HEK293 (cell line): ENCODE measurements at regions not wholly inside any gene's neighbourhood (a gene's known extent, or its start where the extent isn't known, plus 50 kb on each side); places are given as distances from the start of the nearest gene placed in this dataset.

Experiments used
- CTCF ChIA-PET: fragments of 350-600 bp; formaldehyde crosslinking; extraction: SDS; loops from one replicate; lab custom pipeline; 2021; ENCODE audit warnings: antibody characterized with exemption; lab: Yijun Ruan, JAX
- POLR2A ChIA-PET: fragments of 300-600 bp; formaldehyde crosslinking; extraction: SDS; loops from one replicate; lab custom pipeline; 2020; ENCODE audit warnings: antibody characterized with exemption, inconsistent platforms; lab: Yijun Ruan, JAX
- H3K27ac ChIP-seq: fragments of 200-500 bp; sonication (Bioruptor generic); 2 replicates; pipeline ENCODE4 v1.5.1; 2014; ENCODE audit warnings: low read depth, low read length, control low read depth, inconsistent platforms; ENCODE audit errors: extremely low read depth
- H3K36me3 ChIP-seq, 2 experiments: fragments of 200-500 bp in 1 of 2; sonication (Bioruptor generic) in 1 of 2; 1 replicate in 1 of 2; 2 replicates in 1 of 2; pipeline ENCODE4 v1.5.1; 2014 to 2017; ENCODE audit warnings: inconsistent platforms in 2 of 2, low read length in 2 of 2; ENCODE audit not compliant: control insufficient read depth in 2 of 2, insufficient read depth in 1 of 2
- H3K4me1 ChIP-seq: fragments of 200-500 bp; sonication (Bioruptor generic); 2 replicates; pipeline ENCODE4 v1.5.1; 2014; ENCODE audit warnings: mild to moderate bottlenecking, low read length, inconsistent platforms; ENCODE audit not compliant: control insufficient read depth, insufficient read depth
- H3K4me3 ChIP-seq: 2 replicates; pipeline ENCODE4 v1.5.1; 2011; ENCODE audit warnings: low read depth, mild to moderate bottlenecking, control low read depth, low read length, moderate library complexity
- H3K9me3 ChIP-seq: fragments of 200-500 bp; sonication (Bioruptor generic); 2 replicates; pipeline ENCODE4 v1.5.1; 2014; ENCODE audit warnings: low read depth, low read length, inconsistent platforms; ENCODE audit not compliant: control insufficient read depth, insufficient read depth
- GLI2 ChIP-seq: fragments of 450-650 bp; formaldehyde crosslinking; IDR thresholded peaks from 2 replicates; pipeline ENCODE4; 2017; ENCODE audit warnings: missing biosample characterization, missing genetic modification characterization, low read depth, borderline replicate concordance
- KLF16 ChIP-seq: fragments of 450-650 bp; formaldehyde crosslinking; IDR thresholded peaks from 2 replicates; pipeline ENCODE4 v1.5.1; 2017; ENCODE audit warnings: missing biosample characterization, missing genetic modification characterization
- OVOL3 ChIP-seq: fragments of 450-650 bp; formaldehyde crosslinking; IDR thresholded peaks from 2 replicates; pipeline ENCODE4 v1.5.1; 2016; ENCODE audit warnings: missing biosample characterization, missing genetic modification characterization
- ZFHX2 ChIP-seq: fragments of 450-650 bp; formaldehyde crosslinking; conservative IDR thresholded peaks from 2 replicates; pipeline ENCODE4 v1.5.1; 2016; ENCODE audit warnings: missing biosample characterization, missing genetic modification characterization
- ZNF175 ChIP-seq: fragments of 450-650 bp; formaldehyde crosslinking; IDR thresholded peaks from 2 replicates; pipeline ENCODE4 v1.5.1; 2016; ENCODE audit warnings: missing biosample characterization, missing genetic modification characterization
- ZNF2 ChIP-seq: fragments of 450-650 bp; formaldehyde crosslinking; IDR thresholded peaks from 2 replicates; pipeline ENCODE4 v1.5.1; 2016; ENCODE audit warnings: missing biosample characterization, missing genetic modification characterization
- ZNF214 ChIP-seq: fragments of 450-650 bp; formaldehyde crosslinking; IDR thresholded peaks from 2 replicates; pipeline ENCODE4 v1.5.1; 2017; ENCODE audit warnings: missing biosample characterization, mild to moderate bottlenecking, missing genetic modification characterization, borderline replicate concordance
- ZNF292 ChIP-seq: fragments of 450-650 bp; formaldehyde crosslinking; IDR thresholded peaks from 2 replicates; pipeline ENCODE4 v1.5.1; 2016; ENCODE audit warnings: low read depth, missing biosample characterization, missing genetic modification characterization, borderline replicate concordance
- ZNF350 ChIP-seq: fragments of 450-650 bp; formaldehyde crosslinking; IDR thresholded peaks from 2 replicates; pipeline ENCODE4 v1.5.0; 2017; ENCODE audit warnings: missing biosample characterization, mild to moderate bottlenecking, missing genetic modification characterization
- ZNF560 ChIP-seq: fragments of 450-650 bp; formaldehyde crosslinking; IDR thresholded peaks from 2 replicates; pipeline ENCODE4 v1.5.1; 2017; ENCODE audit warnings: missing biosample characterization, missing genetic modification characterization, borderline replicate concordance
- ZNF677 ChIP-seq: fragments of 450-650 bp; IDR thresholded peaks from 2 replicates; pipeline ENCODE4 v1.5.0; 2018; ENCODE audit warnings: missing biosample characterization, mild to moderate bottlenecking, missing genetic modification characterization, moderate library complexity
- ZSCAN30 ChIP-seq: fragments of 450-650 bp; IDR thresholded peaks from 2 replicates; pipeline ENCODE4 v1.5.1; 2018; ENCODE audit warnings: missing biosample characterization, mild to moderate bottlenecking, missing genetic modification characterization, moderate library complexity
- TF ChIP-seq, protein P1 (sequence below): fragments of 450-650 bp; IDR thresholded peaks from 2 replicates; pipeline ENCODE4 v1.5.1; 2018; ENCODE audit warnings: missing biosample characterization, mild to moderate bottlenecking, missing genetic modification characterization
- TF ChIP-seq, protein P2 (sequence below): fragments of 450-650 bp; formaldehyde crosslinking; IDR thresholded peaks from 2 replicates; pipeline ENCODE4 v1.5.1; 2016; ENCODE audit warnings: missing biosample characterization, missing genetic modification characterization
- TF ChIP-seq, protein P3 (sequence below): fragments of 450-650 bp; formaldehyde crosslinking; IDR thresholded peaks from 2 replicates; pipeline ENCODE4 v1.5.1; 2016; ENCODE audit warnings: missing biosample characterization, missing genetic modification characterization, borderline replicate concordance
- TF ChIP-seq, protein P4 (sequence below): fragments of 450-650 bp; formaldehyde crosslinking; IDR thresholded peaks from 2 replicates; pipeline ENCODE4 v1.5.1; 2016; ENCODE audit warnings: missing biosample characterization, missing genetic modification characterization

DNA sequence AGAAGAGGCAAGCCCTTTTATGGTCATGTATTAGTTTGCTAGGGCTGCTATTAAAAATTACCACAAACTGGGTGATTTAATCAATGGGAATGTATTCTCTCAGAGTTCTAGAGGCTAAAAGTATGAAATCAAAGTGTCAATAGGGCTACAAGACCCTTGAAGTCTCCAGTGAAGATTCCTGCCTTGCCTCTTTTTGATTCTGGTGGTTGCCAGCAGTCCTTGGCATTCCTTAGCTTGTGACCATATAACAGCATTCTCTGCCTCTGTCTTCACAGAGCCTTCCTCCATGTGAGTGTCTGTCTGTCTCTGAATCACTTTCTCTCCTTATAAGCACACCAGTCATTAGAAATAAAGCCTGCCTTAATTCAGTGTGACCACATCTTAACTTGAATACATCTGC lies 282.7 kb downstream of the KCNN2 start:
- Histone ChIP-seq H3K9me3 (no peaks in the 10 kb centered on the region), H3K4me3 (no peak overlapping the region), H3K36me3 (no peaks in the 10 kb centered on the region), H3K27ac (no peak overlapping the region), H3K4me1 (no peaks in the 10 kb centered on the region)
- CTCF ChIA-PET: no interaction called here
- POLR2A ChIA-PET: no interaction called here
- TF ChIP-seq, protein P1, sequence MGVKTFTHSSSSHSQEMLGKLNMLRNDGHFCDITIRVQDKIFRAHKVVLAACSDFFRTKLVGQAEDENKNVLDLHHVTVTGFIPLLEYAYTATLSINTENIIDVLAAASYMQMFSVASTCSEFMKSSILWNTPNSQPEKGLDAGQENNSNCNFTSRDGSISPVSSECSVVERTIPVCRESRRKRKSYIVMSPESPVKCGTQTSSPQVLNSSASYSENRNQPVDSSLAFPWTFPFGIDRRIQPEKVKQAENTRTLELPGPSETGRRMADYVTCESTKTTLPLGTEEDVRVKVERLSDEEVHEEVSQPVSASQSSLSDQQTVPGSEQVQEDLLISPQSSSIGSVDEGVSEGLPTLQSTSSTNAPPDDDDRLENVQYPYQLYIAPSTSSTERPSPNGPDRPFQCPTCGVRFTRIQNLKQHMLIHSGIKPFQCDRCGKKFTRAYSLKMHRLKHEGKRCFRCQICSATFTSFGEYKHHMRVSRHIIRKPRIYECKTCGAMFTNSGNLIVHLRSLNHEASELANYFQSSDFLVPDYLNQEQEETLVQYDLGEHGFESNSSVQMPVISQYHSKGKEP: no peak
- TF ChIP-seq ZNF350 (tag by site-specific recombination): no peak
- TF ChIP-seq KLF16 (tag by site-specific recombination): no peak
- TF ChIP-seq ZNF292 (tag by site-specific recombination): no peak
- TF ChIP-seq ZNF2 (tag by site-specific recombination): no peak
- TF ChIP-seq, protein P2, sequence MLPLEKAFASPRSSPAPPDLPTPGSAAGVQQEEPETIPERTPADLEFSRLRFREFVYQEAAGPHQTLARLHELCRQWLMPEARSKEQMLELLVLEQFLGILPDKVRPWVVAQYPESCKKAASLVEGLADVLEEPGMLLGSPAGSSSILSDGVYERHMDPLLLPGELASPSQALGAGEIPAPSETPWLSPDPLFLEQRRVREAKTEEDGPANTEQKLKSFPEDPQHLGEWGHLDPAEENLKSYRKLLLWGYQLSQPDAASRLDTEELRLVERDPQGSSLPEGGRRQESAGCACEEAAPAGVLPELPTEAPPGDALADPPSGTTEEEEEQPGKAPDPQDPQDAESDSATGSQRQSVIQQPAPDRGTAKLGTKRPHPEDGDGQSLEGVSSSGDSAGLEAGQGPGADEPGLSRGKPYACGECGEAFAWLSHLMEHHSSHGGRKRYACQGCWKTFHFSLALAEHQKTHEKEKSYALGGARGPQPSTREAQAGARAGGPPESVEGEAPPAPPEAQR (tag by site-specific recombination): no peak
- no peak for TF ChIP-seq ZNF214
- TF ChIP-seq ZSCAN30: no peak

DNA sequence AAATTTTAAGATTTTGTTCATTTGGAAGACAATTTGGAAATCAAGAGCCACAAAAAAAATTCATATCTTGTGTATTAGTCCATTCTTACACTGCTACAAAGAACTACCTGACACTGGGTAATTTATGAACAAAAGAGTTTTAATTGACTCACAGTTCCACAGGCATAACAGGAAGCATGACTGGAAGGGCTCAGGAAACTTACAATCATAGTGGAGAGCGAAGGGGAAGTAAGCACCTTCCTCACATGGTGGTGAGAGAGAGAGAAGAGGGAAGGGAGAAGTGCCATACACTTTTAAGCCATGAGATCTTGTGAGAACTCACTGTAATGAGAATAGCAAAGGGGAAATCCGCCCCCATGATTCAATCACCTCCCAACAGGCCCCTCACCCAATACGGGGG lies 274.4 kb downstream of the KCNN2 start:
- ChIA-PET CTCF (no interaction called here), POLR2A (no interaction called here)
- no peaks in the 10 kb centered on the region for H3K36me3 ChIP-seq
- TF ChIP-seq ZNF560 (tag by site-specific recombination) (no peak), ZNF677 (tag by site-specific recombination) (no peak), ZNF175 (tag by site-specific recombination) (no peak)
- no peak overlapping the region for H3K4me3 ChIP-seq
- H3K9me3 ChIP-seq: no peaks in the 10 kb centered on the region
- H3K27ac ChIP-seq: no peak overlapping the region
- no peaks in the 10 kb centered on the region for H3K4me1 ChIP-seq

DNA sequence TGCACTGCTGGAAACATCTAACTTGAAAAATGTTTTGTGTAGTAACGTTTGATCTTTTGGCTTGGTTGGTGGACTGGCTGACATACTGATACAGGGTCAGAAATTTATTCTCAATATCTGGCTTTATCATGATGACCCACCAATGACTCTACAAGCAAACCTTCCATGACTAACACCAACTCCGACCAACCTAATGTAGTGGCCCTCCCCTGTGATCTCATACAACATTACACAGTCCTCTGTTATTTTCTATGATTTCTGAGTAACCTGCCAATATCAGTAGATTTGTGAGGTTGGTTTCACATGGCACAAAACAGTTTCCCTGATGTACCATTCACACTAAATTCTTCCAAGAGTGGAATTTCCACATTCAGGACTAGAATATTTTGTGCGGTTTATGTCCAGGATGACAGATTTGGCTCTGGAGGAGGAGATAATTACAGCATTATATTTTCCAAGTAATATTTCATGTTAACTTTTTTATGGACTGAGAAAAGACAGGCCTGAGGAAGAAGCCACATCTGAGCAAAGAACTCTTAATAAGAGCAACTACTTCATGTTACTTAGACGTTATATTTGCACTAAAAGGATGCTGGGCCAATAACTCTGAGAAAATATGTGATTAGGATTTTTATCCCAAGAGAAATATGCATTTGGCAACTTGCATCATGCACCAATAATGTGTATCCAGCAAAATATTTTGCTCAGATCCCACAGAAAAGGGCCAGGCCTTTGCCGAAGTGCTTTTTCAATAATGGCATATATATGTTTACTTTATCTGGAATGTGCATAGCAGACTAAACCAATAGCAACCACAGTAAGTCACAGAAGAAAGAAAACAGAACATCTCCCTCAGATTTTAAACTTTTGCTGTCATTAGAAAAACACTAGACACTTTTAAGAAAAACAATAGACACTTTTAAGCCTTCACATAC lies 273.4 kb downstream of the KCNN2 start:
- Histone ChIP-seq H3K27ac (no peak overlapping the region), H3K36me3 (no peaks in the 10 kb centered on the region), H3K4me1 (no peaks in the 10 kb centered on the region), H3K9me3 (no peaks in the 10 kb centered on the region), H3K4me3 (no peak overlapping the region)
- POLR2A ChIA-PET: no interaction called here
- CTCF ChIA-PET: no interaction called here
- TF ChIP-seq GLI2: no peak

DNA sequence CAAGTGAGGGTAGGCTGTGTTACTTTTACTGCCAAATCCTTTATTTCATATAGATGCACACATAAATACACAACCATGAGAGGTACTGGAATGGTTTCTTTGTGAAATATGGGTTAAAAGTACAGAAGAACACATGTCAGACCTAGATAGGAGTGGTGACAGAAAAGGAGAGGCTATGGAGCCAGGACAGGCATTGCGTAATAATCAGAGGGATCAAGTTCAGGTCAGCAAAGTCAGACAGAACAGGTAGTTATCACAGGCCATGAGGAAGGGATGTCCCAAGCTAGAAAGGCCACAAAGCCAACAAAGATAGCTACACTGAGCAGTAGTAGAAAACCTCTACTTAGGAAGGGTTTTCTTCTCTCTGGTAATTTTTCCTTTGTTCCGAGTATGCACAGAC lies 272.6 kb downstream of the KCNN2 start:
- ChIA-PET CTCF (no interaction called here), POLR2A (no interaction called here)
- H3K4me1 ChIP-seq: no peaks in the 10 kb centered on the region
- no peaks in the 10 kb centered on the region for H3K36me3 ChIP-seq
- no peak overlapping the region for H3K4me3 ChIP-seq
- no peaks in the 10 kb centered on the region for H3K9me3 ChIP-seq
- no peak overlapping the region for H3K27ac ChIP-seq
- TF ChIP-seq, protein P3, sequence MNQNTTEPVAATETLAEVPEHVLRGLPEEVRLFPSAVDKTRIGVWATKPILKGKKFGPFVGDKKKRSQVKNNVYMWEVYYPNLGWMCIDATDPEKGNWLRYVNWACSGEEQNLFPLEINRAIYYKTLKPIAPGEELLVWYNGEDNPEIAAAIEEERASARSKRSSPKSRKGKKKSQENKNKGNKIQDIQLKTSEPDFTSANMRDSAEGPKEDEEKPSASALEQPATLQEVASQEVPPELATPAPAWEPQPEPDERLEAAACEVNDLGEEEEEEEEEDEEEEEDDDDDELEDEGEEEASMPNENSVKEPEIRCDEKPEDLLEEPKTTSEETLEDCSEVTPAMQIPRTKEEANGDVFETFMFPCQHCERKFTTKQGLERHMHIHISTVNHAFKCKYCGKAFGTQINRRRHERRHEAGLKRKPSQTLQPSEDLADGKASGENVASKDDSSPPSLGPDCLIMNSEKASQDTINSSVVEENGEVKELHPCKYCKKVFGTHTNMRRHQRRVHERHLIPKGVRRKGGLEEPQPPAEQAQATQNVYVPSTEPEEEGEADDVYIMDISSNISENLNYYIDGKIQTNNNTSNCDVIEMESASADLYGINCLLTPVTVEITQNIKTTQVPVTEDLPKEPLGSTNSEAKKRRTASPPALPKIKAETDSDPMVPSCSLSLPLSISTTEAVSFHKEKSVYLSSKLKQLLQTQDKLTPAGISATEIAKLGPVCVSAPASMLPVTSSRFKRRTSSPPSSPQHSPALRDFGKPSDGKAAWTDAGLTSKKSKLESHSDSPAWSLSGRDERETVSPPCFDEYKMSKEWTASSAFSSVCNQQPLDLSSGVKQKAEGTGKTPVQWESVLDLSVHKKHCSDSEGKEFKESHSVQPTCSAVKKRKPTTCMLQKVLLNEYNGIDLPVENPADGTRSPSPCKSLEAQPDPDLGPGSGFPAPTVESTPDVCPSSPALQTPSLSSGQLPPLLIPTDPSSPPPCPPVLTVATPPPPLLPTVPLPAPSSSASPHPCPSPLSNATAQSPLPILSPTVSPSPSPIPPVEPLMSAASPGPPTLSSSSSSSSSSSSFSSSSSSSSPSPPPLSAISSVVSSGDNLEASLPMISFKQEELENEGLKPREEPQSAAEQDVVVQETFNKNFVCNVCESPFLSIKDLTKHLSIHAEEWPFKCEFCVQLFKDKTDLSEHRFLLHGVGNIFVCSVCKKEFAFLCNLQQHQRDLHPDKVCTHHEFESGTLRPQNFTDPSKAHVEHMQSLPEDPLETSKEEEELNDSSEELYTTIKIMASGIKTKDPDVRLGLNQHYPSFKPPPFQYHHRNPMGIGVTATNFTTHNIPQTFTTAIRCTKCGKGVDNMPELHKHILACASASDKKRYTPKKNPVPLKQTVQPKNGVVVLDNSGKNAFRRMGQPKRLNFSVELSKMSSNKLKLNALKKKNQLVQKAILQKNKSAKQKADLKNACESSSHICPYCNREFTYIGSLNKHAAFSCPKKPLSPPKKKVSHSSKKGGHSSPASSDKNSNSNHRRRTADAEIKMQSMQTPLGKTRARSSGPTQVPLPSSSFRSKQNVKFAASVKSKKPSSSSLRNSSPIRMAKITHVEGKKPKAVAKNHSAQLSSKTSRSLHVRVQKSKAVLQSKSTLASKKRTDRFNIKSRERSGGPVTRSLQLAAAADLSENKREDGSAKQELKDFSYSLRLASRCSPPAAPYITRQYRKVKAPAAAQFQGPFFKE (tag by site-specific recombination): no peak
- TF ChIP-seq ZNF2 (tag by site-specific recombination): no peak
- TF ChIP-seq, protein P4, sequence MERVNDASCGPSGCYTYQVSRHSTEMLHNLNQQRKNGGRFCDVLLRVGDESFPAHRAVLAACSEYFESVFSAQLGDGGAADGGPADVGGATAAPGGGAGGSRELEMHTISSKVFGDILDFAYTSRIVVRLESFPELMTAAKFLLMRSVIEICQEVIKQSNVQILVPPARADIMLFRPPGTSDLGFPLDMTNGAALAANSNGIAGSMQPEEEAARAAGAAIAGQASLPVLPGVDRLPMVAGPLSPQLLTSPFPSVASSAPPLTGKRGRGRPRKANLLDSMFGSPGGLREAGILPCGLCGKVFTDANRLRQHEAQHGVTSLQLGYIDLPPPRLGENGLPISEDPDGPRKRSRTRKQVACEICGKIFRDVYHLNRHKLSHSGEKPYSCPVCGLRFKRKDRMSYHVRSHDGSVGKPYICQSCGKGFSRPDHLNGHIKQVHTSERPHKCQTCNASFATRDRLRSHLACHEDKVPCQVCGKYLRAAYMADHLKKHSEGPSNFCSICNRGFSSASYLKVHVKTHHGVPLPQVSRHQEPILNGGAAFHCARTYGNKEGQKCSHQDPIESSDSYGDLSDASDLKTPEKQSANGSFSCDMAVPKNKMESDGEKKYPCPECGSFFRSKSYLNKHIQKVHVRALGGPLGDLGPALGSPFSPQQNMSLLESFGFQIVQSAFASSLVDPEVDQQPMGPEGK (tag by site-specific recombination): no peak
- TF ChIP-seq OVOL3: no peak
- no peak for TF ChIP-seq ZFHX2 (tag by site-specific recombination)
